Amygdala (tissue), 56 donors: ENCODE measurements at regions not wholly inside any gene's neighbourhood (a gene's known extent, or its start where the extent isn't known, plus 50 kb on each side); places are given as distances from the start of the nearest gene placed in this dataset.
A peak's percentile ranks its signal among the peaks of the same experiment; 100 is the strongest.

Source experiments
- DNase-seq, 56 donors: peaks; one replicate each; lab custom pipeline; 2025; lab: John Stamatoyannopoulos, UW

DNA sequence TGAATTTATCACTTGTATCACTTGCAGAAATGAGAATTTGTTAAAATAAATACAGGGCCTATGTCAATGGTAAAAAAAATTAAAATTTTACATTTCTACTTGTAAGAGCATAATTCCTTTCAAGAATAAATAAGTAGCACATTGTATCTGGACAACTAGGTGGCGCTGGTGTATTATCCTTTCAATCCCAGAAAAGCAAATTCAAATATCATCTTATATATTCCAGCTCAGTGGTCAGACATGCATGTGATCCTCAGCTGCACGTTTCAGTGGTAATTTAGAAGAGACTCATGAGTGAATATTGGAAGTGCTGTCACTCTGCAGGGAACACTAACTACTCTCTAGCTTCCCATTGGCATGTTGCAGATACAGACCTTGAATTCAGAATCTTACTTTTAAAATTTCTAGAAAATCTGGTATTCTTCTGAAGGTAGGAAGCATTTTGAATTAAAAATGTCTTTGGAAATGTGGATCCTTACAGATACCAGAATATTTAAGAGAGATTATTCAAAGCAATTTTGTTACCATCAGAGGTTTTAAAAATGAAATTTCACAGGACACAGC lies 1414.7 kb upstream of the TENM3 start:
- DNase-seq = peak in 15 of 56 donors; percentile 0 to 74 (median 9)

DNA sequence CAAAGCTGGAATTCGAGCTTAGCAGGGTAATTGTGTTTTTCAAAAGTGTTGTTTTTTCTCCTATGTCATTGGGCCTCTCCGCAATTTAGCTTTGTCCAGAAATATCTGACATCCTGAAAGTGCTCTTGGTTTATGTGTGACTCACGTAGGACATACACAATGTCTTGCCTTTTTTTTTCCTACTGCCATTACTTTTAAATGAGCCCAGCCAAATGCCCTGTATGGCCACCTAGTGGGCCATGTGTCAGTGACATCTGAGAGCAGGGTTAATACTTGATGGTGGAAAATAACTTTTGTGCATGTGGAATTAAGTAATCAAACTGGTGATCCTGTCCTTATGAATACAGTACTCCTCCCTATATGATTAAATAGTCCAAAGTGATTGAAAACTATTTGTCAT lies 1411.1 kb upstream of the TENM3 start:
- DNase-seq = no peak

DNA sequence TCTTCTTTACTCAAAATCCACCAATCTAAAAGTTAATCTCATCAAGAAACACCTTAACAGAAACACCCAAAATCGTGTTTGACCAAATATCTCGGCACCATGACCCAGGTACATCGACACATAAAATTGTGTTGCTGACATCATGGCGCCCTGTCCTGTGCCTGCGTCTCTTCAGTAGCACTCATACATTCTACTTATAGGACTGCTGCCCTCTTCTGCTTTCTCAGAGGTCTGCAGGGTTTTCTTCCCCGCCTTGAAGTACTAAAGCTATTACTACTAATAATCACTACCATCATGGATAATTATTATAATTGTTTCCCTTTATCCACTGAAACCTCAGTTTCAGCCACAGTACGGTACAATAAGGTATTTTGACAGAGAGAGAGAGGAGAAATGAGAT lies 1403.1 kb upstream of the TENM3 start:
- DNase-seq = no peak

DNA sequence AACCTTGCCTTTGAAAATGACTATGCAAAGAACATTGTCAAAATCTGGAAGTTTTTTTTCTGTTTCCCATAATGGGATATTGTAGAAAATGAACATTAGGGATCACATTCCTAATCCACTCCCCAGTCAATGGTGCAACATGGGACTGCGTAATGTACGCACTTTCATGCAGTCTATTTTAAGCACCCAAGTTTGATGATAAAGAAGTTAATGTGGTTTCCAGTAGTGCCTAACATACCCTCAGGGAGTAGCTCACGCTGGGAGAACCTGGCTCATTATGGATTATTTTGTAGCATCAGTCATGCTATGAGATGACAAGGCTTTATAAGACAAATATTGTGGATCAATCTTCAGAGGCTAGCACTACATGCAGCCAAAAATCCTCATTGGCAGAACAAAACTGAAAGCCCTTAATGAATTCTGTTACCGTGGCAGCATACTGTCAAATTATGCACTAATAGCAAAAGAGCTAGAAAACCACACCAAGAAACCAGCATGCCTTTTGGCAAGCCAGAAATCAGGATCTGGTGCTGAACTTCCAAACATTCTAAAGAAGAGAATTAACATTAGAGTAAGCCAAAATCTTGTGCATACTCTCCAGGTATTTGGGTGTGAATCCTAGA lies 1392.8 kb upstream of the TENM3 start:
- no peak for DNase-seq

DNA sequence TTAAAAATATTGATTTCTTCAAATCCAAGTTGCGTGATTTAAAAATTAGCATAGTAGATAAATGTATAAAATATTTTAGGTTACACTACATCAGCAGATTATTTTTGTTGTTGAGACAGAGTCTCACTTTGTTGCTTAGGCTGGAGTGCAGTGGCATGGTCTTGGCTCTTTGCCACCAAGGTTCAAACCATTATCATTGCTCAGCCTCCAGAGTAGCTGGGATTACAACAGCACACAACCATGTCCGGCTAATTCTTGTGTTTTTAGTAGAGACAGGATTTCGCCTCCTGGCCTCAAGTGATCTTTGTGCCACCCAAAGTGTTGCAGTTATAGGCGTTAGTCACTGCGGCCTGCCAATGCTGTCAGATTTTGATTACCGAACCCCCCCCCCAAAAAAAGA lies 1390.5 kb upstream of the TENM3 start:
- DNase-seq = no peak

DNA sequence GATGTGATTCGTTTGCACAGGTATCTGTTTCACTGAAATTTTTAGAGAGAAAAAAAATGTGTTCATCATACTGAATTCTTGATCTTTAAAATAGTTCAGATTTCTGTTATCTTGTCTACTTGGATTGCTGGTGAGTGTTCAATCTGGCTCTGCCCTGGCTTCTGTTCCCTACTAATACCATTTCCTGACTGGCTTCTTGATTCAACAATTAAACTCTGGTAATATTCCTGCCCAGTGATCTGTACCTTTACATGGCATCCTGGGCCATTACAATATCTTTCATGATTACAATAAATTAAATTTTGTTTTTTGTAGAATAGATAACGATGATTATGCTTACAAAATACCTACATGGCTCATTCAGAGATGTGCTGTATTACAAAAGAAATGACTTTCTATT lies 1388.0 kb upstream of the TENM3 start:
- DNase-seq = no peak

DNA sequence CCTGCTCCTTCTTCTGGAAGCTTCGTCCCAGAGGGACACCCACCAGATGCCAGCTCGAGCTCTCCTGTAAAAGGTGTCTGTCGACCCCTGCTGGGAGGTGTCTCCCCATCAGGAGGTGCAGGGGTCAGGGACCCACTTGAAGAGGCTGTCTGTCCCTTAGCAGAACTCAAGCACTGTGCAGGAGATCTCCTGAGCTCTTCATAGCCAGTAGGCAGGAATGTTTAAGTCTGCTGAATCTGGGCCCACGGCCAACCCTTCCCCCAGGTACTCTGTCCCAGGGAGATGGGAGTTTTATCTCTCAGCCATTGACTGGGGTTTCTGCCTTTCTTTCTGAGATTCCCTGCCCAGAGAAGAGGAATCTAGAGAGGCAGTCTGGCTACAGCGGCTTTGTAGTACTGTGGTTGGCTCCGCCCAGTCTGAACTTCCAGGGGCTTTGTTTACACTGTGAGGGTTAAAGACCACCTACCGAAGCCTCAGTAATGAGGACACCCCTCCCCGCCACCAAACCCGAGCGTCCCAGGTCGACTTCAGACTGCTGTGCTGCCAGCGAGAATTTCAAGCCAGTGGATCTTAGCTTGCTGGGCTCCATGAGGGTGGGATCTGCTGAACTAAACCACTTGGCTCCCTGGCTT lies 1383.0 kb upstream of the TENM3 start:
- no peak for DNase-seq

DNA sequence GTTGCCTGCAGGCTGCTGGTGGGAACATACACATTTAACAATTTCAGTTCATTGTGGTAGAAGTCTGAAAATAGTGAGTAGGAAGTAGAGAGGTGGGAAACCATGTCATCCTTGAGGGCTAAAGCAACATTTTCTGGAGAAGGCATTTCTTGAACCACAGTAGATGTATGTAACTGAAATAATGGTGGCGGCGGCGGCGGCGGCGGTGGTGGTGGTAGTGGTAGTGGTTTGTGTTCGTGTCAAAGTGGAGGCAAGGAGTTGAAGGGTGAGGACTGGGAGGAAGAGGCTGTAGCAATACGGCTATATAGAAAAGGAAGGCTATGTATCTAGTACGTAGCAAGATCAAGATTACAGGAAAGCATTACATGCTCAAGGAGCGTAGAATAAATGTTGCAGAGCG lies 1381.6 kb upstream of the TENM3 start:
- DNase-seq = no peak

DNA sequence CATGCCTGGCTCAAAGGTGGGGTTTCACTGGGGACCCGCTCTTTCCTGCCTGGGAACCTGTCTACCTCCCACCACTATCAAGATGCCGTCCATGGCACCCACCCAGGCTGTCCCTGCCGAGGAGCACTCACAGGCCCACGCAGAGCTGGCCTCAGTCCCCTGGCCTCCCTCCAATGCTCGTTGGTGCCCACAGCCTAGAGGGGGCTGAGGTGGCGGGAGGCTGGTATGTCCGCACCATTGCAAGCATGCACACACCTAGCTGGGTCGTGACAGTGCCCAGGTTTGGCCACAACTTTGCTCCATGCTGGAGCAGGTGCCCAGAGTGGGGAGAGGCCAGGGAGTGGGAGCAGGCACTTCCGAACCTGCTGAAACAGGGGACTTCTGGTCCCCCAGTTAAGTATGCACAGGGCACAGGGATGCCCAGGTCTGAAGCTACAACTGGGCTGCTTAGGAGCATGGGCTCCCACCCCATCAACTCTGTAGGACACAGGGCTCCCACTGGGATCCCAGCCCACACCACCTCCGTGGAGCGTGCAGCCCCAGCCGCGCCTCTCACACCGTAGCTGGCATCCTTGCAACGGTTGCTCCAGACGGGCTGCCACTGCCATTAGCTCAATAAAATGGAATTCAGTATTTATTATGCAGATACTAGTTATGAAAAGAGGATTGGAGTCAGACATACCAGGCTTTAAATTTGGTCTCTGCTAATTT lies 1376.1 kb upstream of the TENM3 start:
- DNase-seq = no peak

DNA sequence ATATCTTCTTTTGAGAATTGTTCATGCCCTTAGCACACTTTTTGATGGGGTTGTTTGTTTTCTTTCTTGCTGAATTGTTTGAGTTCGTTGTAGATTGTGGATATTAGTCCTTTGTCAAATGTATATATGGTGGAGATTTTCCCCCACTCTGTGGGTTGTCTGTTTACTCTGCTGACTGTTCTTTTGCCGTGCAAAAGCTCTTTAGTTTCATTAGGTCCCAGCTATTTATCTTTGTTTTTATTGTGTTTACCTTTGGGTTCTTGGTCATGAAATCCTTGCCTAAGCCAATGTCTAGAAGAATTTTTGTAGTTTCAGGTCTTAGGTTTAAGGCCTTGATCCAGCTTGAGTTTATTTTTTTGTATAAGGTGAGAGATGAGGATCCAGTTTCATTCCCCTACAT lies 1372.6 kb upstream of the TENM3 start:
- no peak for DNase-seq

DNA sequence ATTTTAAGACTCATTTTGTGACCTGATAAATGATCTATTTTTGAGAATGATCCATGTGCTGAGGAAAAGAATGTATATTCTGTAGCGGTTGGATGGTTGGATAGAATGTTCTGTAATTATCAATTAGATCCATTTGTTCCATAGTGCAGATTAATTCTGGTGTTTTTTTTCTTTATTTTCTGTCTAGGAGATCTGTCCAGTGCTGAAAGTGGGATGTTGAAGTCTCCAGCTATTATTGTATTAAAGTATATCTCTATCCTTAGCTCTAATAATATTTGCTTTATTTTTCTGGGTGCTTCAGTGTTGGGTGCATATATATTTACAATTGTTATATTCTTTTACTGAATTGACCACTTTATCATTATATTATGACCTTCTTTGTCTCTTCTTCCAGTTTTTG lies 1344.9 kb upstream of the TENM3 start:
- no peak for DNase-seq

DNA sequence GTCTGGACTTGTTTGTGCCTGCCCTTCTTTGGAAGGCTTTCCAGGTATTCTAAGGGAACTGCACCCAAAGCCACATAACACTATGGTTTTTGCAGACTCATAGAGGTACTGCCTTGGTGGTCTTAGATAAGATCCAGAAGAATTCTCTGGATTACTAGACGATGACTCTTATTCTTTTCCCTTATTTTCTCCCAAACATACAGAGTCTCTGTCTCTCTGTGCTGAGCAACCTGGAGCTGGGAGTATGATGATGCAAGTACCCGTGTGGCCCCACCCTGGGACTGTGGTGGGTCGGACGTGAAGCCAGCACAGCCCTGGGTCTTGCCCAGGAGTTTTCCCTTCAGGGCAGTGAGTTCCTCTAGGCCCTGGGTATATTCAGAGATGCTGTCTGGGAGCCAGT lies 1342.4 kb upstream of the TENM3 start:
- no peak for DNase-seq

DNA sequence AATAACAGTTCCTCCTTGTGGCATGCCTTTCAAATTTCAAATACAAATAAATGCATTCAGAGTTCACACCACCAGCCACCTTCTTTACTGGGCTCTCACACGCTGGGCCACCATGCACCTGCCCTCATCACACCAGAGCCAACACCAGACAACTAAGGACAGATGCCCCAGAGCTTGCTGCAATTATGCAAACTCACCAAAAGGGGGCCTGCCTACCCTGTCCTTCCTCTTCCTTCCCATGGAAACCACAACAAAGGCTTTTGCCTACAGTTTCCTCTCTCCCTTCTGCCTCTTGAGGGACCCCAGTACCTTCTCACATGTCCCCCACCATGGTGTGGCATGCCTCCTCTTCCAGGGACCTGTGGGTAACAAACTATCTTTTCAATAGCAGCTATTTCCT lies 1333.9 kb upstream of the TENM3 start:
- DNase-seq = no peak

DNA sequence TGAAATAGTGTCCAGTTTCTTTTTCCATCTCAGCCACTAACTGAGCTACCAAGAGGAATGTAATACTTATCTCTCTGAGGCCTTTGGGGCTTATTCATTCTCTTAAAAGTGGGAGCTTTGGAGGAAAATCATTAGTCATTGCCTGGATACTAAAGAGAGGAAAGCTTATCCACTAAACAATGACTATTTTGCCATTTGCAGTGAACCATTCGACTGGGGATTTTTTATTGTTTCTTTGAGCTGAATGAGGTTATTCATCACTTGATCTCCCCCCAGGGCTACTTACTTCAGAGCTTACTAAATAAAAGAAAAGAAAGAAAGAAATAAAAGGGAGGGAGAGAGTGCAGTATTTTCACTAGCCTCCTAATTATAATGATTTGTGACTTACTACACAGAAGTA lies 1329.5 kb upstream of the TENM3 start:
- DNase-seq = no peak

DNA sequence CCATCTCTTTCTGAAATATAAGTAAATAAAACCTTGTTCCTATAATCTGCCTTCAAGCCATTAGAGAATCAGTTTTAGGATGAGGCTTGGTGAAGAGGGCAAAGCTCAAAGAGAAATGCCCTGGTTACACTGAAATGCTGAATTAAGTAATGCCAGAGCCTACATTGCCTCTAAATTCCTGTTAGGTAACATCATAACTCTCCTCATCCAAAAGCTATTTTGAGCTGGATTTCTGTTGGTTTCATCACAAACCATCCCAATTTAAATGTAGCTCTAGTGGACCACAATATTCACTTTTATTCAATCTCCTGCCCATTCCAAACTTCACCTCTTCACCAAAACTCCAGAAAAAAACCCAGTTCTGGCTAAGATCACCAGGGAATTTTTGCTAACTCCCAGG lies 1319.7 kb upstream of the TENM3 start:
- DNase-seq = no peak

DNA sequence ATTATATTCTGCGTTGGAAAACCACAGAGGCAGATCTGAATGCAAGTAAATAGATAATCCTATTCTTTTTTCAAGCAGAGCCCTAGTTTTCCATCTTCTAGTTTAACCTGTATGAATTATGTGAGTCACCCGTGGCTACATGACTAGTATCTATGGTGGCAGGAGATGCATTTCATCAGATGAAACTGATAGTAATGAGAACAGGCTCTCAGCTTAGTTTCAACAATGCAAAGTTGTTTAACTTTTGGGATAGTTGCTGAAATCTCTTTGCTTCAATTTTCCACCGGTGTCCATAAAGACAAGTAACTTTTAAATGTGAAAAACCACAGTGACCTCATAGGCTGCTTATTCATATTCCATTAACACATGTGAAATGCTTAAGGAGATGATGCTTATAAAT lies 1317.4 kb upstream of the TENM3 start:
- DNase-seq = no peak

DNA sequence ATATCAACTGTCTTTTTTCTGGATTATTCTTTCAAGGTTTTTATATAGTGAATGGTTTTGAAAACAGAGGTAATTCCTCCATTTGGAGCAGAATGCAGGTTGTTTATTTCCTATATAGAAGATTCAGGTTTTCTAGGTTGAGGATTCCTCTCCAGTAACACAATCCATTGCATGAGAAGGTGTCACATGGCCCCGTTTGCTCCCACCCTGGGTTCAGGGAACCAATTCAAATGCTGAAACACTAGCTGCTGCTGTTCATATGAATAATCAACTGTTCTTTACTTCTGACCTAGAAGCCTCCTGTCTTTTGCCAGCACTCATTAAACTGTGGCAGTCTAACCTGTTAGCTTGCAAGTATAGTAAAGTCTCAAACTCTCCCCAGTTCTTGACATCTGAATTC lies 1316.9 kb upstream of the TENM3 start:
- DNase-seq = no peak

DNA sequence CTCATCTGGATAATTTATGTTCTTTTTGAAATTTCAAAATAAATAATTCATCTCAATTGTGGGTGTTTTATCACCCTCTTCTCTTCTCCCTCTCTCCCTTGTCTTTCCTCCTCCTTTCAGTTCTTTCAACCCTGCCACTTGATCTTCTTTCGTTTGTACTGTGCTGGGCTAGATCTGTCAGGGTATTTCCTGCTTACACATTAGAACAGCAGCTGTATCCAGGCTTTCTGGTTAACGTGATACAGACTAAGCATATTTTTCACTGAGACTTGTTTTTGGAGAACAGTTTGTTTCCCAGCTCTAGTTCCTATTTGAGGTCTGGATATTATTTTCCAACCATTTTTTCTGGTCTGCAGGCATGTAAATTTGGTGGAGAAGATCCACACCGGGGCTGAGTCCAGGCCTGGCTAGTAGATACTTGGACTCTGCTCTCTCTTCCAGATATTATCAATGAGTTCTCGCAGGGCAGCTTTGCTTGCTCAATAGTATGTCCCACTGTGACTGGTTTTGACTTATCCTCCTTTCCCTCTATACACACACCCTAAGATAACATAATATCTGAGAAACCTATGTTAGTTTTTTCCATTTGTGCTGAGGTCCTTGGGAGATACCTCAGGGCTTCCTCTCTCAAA lies 1310.7 kb upstream of the TENM3 start:
- DNase-seq = no peak

DNA sequence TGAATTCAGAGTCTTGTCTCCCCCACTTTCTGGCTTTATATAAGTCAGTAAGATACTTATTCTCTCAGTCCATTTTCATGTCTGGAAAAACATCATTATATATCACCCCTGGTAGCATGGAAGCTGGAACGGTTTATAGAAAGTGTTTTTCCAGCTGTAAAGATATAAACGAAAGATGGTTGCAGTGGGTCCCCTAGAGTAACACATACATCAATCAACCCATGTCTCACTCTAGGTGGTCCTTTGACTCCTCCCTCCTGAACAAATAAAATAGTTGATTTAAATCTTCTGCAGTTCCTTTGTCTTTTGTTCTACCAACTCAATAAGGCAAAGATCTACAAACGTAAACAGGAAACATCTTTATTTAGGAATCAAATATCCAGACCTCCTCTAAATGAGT lies 1306.1 kb upstream of the TENM3 start:
- no peak for DNase-seq

DNA sequence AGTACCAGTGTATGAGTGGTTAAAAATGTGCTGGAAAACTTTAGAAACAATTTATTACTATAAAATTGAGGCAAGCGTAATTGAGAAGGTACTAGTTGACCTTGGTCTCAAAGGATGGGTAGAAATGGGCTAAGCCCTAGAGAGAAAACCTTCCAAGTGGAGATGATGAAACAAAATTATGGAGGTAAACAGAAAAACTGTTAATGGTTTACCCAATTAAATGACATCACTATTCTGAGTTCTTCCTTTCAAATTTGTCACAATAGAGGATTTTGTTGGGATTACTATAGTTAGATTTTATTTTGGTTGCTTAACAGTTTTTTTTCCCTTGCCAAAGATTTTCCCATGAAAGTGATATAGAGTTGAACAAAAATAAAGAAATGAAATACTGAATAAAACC lies 1302.5 kb upstream of the TENM3 start:
- no peak for DNase-seq

DNA sequence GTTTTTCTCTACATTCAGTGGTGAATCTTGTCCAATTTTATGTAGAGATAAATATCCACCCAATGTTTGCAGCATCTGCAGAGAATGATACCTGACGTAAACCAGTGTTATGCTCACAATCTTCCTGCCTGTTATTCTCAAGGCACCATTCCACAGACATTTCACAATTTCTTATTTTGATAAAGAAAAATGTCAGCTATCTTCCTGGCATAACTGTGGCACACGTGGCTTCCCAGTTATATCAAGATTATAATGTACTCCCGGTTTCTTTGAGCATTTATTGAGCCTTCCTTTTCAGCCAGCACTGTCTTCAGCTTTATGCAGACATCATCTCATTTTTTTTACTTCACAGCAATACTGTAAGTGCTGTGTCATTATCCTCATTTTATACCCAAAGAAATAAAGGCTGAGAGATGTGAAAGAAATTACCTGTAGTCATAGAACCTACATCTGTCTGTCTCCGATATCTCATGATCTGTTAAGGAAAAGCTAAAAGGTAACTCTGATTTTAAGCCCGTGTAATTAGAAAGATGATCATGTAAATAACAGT lies 1300.8 kb upstream of the TENM3 start:
- DNase-seq = no peak
